GM21447 (cell line): ENCODE measurements at regions not wholly inside any gene's neighbourhood (a gene's known extent, or its start where the extent isn't known, plus 50 kb on each side); places are given as distances from the start of the nearest gene placed in this dataset.

ENCODE experiments used
- ATAC-seq: cut with Tn5 transposase; IDR thresholded peaks from one replicate; pipeline ENCODE4 v1.9.1; 2021; ENCODE audit not compliant: unreplicated experiment

DNA sequence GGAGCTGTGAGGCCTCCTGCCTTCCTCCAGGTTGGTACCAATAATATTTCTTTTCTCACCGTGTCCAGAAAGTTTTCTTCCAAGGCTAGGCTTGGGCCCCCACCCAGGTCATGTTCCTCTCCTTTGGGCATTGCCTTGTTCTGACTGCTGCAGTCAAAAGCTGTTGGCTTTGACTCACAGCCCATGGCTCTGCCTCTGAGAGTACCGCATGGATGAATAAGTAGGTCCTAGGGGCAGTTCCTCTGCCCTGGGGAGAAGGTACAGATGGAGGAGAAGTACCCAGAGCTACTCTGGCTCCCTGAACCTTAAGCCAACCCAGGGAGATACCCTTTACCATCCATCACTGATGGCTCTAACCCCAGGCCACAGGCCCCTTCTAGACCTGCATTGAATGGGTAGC lies 115.0 kb downstream of the NAV1 start:
- no peak for ATAC-seq

DNA sequence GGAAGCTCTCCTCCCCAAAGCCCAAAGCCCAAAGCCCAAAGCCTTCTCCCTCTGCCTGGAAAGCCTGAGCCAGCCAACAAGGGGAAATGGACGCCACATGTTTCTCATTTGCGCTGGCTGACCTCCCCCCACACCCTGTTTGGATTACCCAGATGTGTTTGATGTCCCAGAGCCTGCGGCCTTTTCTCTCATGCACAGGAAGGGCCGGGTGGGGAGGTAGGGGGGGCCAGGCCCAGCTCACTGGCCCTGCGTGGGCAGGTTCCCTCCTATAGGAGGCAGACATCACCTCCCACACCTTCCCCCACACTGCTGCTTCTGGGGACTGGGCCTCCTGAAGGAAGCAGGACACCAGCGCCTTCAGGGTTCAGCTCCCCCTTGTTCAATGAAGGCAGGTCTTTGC lies 116.3 kb downstream of the NAV1 start:
- no peak for ATAC-seq

DNA sequence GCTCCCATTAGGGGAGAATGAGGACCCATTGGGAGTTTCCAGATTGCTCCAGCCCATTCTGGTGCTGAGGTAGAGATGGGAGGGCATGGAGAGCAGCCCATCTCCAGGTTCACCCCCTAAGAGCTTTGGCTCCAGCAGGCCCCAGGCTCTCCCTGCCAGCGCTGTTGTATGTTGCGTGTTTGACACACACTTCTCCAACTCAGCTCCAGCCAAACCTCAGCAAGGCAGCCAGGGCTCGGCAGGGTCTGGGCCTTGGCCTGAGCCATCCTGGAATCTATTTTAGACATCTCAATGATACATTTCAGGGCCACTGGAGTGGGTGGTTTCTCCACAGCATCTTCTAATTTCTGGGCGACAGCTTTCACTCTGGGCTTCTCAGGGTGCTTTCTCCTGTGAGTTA lies 117.0 kb downstream of the NAV1 start:
- ATAC-seq: no peak

DNA sequence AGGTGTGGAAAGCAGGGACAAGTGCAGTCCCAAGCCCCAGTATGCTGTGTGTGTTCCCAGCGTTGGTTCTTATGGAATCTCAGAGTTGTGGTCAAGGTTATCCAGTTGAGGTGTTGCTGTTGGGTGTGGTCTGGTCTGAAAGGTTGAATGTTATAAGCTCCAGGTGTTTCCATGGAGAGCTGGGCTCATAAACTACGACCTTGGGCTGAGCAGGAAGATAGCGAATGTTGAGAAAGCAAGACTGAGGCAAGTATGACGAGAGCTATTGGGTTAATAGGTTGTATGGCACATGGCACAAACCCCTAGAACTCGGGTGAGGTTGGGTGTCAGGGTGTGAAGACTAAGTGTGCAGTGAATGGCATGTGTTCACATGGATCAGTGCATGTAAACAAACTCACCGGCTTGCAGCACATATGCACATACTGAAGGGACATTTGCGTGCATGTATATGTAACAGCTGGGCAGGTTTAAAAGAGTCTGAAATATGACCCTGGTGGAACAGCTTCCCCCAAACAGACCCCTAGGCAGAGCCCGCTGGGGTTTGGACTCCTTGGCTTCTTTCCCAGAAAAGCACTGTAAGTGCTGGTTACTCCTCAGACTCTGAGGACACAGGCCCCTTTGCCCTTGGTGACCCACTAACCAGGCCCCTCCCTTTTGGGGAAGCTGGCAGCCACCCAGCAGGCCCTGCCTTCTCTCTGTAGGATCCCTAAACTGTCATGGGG lies 117.5 kb downstream of the NAV1 start:
- no peak for ATAC-seq

DNA sequence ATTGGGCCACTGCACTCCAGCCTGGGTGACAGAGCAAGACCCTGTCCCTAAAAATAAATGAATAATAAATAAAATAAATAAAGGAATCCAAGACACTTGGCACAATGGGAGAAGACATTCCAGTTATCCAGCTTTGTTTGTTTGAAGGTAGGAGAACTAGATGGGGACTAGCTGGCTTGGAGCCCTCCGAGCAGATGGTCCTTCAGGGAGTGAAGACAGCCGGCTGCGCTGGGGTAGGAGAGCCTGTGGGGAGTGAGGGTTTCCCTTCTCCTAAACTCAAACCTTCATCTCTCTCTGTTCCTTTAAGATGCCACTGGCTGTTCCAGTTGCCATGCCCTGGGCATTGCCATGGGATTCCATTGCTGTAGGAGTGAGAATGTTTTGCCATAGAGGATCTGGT lies 120.6 kb downstream of the NAV1 start:
- no peak for ATAC-seq

DNA sequence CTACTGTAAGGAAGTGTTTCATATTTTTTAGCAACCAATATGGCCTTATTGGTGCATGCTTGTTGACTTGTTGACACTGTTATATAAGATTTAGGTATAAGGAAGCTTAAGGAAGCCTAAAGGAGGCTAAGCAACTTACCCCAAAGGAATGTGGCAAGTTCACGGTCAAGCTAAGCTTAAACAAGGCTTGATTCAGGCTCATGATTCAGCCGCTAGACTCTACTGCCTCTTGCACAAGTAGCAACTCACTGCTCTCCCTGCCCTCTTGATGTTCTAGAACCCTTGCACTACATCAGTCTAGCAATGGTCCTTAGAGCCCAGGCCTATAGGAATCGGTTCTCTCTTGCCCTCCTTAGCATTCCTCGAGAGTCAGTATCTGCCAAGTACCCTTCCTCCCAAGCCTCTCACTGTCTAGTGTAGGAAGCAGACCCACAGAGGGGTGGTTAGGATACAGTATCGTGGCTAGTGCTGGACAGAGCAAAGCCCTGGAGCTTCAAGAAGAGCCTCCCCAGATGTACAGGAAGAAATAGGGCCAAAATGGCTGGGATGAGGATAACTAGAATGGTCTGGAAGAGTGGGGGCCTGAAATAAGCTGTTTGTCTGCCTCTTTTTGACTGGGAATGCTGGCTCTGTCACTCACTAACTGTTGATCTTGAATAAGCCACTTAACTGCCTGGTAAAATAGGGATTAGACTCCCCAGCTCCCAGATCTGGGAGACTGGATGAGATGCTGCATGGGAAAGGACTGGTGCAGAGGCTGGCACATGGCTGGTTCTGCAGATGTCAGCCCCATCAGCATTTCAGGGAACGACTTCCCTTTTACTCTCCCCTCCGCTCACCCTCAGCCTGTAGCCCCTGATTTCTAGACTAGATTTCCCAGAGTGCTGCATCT lies 122.2 kb downstream of the NAV1 start:
- no peak for ATAC-seq

DNA sequence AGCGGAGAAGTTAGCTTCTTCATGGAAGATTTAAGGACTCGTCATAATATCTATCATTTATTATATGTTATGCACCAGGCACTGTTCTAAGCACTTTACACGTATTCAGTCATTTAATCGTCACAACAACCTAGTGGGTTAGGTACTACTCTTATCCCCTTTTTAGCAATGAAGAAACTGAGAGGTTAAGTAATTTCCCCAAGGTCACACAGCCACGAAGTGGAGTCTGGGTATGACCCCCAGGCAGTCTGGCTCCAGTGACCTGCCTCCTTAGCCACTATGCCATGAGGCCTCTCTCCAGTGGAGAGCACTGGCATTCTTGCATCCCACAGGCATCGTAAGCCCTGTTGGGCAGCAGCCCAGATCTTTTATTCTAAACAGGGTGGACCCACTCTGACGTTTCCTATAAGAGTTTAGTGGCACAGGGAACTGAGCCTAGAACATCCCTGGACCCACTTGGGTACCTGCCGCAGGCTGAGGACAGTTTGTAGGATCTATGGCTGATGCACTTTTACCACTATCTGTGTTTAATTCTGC lies 123.0 kb downstream of the NAV1 start:
- no peak for ATAC-seq

DNA sequence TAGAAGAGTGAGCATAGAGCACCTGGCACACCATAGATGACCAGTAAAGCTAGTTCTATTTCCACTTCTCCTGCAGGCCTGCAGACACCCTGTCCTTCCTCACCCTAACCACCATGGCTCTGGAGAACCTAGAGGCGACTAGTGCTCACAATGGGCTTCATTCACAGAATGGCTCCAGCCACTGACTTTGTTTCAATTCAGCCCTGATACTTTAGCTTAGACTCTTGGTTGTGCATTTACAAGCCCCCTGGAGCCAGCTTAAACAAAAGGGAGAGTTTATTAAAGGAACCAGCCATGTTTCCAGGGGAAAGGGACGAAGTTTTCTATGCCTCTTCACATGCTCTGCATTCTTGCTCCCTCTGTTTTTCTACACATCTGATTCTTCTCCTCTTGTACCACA lies 123.7 kb downstream of the NAV1 start:
- no peak for ATAC-seq

DNA sequence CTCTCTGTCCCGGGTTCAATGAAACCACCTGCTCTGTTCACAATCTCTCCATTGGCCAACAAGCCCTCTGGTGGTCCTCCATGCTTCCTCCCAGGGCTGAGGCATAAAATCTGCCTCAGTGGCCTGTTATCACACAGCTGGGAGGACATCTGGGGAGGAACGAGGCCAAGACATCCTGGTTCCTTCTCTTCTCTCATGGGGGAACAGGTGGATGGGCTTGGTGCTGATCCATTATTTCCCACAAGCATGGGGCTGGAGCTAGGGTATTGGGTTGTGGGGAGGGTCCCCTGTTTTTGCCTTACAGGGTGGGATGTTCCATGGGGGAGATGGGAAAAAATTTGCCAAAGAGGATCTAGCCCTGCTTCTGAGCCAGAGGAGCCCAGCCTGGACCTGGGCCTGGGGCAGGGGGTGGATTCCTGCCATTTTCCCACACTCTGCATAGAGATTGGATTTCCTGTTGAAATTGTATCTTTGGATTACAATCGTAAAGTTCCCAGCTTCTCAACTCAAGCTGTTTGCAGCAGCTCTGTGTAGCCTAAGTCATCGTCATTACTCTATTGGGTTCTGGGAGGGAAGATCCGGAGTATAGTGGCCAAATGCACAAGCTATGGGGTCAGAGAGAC lies 124.7 kb downstream of the NAV1 start:
- no peak for ATAC-seq

DNA sequence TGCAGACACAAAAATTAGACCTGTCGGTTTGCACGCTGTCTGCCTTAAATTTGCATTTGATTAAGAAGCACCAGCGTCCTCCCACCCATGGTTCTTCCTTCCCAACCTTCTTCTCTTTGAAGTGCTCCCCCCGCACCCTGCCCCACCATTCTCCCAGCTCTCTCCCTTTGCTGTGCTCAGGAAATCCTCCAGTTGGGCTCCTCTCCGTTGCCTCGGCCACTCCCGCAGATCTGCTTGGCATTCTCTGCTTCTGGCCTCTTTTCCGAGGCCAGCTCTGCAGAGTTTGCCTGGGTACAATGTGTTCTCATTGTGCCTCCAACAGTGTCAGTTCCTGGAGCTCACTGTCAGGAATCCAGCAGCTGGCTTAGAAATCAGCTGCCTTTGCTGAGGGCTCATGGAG lies 126.1 kb downstream of the NAV1 start:
- ATAC-seq: no peak

DNA sequence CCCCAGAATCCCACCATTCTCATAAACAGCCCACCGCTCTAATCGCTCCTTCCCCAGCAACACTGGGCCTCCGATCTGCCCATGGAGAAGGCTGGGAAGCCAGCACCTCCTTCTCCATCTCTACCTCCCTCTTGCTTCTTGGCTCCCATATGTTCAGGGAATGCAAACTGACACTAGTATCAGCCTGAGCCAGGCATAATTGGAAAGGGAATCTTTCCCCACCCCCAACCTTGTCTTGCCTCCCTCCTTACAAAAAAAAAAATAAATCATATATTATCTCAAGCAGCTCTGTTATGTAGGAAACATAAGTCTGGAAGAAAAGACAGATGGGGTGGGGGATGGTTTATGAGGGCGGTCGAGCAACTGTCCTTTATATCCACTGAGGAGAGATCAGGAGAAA lies 127.2 kb downstream of the NAV1 start:
- no peak for ATAC-seq

DNA sequence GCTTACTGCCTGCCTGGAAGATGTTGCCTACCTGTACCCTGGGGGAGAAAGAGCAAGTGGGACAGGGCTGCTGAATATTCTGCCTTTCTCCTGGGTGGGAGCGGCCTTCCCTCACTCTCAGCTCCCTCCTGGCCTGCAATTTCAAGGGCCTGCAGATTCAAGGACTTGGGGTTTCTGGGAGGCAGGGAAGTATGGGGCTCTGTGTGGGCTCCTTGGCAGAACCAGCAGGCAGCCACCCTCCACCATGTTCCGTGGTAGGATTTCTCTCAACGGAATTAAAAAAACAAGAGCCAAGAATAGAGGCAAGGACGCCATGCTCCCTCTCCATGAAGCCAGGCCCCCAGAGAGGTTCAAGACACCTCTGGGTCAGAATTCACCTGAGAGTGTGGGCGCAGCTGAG lies 127.7 kb downstream of the NAV1 start:
- no peak for ATAC-seq

DNA sequence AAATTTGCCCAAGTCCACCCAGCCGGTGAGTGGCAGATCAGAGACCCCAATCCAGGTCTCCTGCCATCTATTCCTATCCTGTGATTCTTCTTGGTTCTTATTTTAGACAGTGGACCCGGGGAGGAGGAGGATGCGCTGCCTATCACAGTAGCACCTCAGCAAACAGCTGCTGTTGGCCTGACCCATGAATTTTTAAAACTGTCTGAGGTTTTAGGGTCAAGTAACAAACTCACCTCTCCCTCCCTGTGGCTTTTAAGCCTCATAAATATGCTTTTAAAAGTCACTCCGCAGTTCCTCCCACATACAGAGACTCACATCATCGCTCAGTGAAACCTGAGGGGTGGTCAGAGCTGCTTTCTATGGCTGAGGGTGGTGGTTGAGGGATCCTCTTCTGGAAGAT lies 128.6 kb downstream of the NAV1 start:
- ATAC-seq: no peak

DNA sequence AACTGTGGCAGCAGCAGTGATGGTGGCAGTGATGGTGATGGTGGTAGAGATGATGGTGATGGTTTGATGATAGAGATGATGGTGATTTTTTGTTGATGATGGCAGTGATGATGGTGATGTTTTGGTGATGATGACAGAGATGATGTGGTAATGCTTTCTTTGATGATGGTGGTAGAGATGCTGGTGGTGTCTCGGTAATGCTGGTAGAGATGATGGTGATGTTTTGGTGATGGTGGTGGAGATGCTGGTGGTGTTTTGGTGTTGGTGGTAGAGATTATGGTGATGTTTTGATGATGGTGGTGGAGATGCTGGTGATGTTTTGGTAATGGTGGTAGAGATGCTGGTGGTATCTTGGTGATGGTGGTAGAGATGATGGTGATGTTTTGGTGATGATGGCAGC lies 131.6 kb downstream of the NAV1 start:
- no peak for ATAC-seq

DNA sequence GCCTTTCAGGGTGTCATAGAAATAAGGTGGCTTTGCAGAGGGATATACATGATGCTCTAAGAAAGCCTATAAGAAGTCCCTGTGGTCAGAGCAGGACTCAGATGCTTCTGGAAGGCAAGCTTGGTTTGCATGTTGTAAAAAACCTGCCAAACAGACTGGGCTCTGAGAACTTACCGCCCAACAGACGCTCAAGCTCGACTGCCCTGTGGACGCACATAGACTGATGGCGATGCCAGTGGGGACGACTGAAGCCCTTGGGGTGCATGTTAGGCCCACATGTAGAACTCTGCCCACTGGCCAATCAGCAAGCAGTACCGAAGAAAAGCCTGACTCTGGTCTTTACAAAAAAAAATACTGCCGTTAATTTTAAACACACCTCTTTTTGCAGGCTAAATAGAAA lies 133.8 kb downstream of the NAV1 start:
- no peak for ATAC-seq

DNA sequence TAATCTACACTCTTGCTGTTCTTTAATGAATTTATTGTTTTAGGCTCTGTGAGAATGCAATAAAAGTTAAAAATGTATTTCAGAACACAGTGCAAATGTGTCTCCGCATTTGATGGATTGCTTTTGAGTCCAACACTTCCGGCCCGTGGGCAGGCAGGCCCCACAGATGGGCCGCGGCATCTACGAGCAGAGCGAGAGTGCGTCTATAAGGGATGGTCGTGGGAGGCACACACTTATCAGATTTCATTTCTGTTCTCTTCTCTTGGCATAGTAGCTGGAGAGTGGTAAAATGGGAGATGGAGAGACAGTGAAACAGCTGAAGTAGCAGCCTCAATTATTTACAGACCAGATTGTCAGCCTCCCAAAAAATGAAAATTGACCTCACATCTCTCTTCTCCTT lies 134.2 kb downstream of the NAV1 start:
- ATAC-seq: no peak

DNA sequence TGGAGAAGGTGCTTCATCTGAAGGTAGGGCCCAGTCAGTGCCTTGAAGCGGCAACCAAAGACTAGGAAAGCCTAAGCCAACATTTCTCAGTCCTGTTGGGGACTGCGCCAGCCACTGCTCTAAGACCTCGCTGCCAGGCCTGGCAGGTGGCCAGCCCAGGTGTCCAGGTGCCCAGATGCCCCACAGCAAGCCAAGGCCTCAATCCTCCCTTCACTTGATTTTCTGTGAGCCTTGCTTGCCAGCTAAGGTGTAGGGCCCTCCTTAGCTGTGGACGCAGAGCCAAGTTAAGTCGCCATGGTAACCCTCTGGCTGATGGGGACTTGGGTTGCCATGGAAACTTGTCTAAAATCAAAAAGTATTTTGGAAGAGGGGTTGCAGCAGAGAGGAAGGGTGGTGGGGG lies 135.0 kb downstream of the NAV1 start:
- ATAC-seq: no peak

DNA sequence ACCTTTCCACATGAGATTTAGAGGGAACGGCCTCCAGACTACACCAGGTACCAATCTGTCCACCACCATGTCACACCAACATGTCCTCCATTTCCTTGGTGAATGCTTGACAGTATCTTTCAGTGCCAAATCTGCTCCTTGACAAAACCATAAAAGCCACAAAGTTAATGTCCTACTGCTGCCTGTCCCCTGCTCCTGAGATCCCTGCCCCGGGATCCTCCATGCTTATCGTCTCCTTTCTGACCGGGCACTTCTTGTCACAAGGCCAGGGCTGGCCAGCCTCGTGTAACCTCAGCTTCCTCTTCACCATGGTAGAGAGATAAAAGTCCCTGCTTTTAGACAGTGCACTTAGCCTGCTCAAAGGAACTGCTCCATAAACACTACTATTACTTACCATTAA lies 136.2 kb downstream of the NAV1 start:
- no peak for ATAC-seq

DNA sequence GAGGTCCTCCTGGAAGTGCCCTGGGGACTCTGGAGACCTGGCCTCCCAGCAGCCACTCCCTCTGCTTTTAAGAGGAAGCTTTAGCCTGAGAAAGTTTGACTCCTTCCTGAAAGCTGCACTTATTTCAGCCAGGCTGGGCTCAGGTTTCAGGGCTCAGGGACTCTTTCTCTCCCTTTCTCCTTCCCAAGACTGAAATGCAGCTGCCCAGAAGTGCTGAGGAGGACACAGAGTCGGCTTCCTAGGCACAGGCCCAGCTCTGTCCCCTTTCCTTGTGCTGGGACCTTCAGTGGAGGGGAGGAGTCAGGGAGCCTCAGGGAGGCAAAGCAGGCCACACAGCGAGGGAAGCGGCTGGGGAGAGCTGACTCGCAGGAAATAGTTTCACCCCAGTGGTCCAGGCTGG lies 137.3 kb downstream of the NAV1 start:
- ATAC-seq: no peak

DNA sequence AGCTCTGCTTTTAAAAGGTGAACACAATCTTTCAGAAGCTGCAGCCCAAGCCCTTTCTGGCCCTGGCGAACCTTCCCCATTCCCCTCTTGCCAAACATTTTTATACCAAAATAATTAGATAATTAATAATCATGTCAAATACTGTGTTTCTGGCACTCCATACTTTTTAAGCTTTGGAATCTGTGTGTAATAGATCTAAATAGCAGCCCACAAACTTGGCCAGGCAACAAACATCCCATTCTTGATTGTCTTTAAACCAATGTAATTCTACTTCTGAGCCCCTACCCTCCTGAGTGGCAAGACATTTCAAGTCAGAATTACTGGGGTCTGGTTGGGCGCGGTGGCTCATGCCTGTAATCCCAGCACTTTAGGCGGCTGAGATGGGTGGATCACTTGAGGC lies 137.7 kb downstream of the NAV1 start:
- ATAC-seq: no peak

DNA sequence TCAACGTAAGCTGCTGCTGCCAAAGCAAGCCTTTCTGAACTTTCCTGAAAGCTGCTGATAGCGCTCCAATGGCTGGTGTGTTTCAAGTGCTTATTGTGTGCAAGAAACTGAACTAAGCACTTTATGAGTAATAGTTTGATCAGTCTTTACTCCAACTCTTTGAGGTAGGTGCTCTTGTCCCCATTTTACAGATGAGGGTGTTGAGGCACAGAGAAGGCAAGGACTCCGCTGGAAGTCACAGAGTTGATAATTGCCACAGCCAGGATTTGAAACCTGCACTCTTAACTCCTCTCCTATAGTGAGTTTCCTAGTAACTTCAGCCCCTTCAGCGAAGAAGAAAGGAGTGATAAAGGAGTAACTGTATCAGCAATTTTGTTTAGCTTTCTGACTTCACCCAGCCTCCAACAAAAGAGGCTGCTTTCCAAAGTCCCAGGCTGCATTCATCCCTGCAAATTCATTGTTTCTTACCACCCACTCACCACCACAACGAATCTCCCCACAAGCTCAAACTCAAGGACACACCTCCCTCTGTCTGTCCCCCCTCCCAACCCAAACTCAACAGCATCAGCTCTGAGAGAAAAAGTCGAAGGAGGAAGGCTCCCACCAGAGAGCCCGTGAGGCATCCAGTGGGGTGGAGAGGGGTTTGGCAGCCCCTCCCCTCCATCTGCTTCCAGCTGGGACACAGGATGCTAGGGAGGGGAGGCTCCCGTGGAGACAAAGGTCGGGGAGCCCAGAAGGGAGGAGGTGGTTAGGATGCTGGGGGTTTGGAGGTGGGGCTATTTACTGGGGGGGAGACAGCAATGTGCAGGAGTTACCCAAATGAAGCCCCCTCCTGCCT lies 139.6 kb downstream of the NAV1 start:
- no peak for ATAC-seq
